HG02870 (cell line): ENCODE measurements at regions not wholly inside any gene's neighbourhood (a gene's known extent, or its start where the extent isn't known, plus 50 kb on each side); places are given as distances from the start of the nearest gene placed in this dataset.

Experiments
- ATAC-seq: cut with Tn5 transposase; IDR thresholded peaks from one replicate; pipeline ENCODE4 v1.9.1; 2021; ENCODE audit warnings: mild to moderate bottlenecking, moderate library complexity; ENCODE audit not compliant: unreplicated experiment

GRCh38 chr15:77541421-77542181 is 91.1 kb downstream of the LINGO1 start:
- no peak for ATAC-seq

- ATAC-seq = no peak
Observed at GRCh38 chr15:77540312-77541060, 92.2 kb downstream of the LINGO1 start.

GRCh38 chr15:77538793-77539497 is 93.8 kb downstream of the LINGO1 start:
- no peak for ATAC-seq

GRCh38 chr15:77538027-77538451 is 94.7 kb downstream of the LINGO1 start:
- ATAC-seq = peak; percentile 81

GRCh38 chr15:77537006-77537405 is 95.7 kb downstream of the LINGO1 start:
- no peak for ATAC-seq

GRCh38 chr15:77535845-77536244 is 96.9 kb downstream of the LINGO1 start:
- ATAC-seq = no peak
